SU-DHL-6 (cell line): ENCODE measurements at regions not wholly inside any gene's neighbourhood (a gene's known extent, or its start where the extent isn't known, plus 50 kb on each side); places are given as distances from the start of the nearest gene placed in this dataset.

Experiments used
- H2AFZ ChIP-seq: fragments of 200-600 bp; sonication (generic); 2 replicates; pipeline ENCODE4 v1.6.1; 2014; ENCODE audit warnings: low read depth, mild to moderate bottlenecking, moderate library complexity, mixed read lengths, antibody characterized with exemption, low read length; ENCODE audit not compliant: severe bottlenecking
- H3F3A ChIP-seq: fragments of 200-600 bp; shearing (Covaris generic); 2 replicates; pipeline ENCODE4 v1.6.0; 2016; ENCODE audit warnings: antibody characterized with exemption, mild to moderate bottlenecking; ENCODE audit not compliant: insufficient read depth
- H3K27ac ChIP-seq: fragments of 200-600 bp; sonication (generic); 2 replicates; pipeline ENCODE4 v1.5.1; 2016; ENCODE audit warnings: low read depth, mild to moderate bottlenecking, low read length, moderate library complexity, mixed read lengths
- H3K27me3 ChIP-seq: fragments of 200-600 bp; sonication (generic), shearing (Covaris generic); 2 replicates; pipeline ENCODE4 v1.6.0; 2014; ENCODE audit warnings: mild to moderate bottlenecking, low read length
- H3K36me3 ChIP-seq: fragments of 200-600 bp; sonication (generic); 2 replicates; pipeline ENCODE4 v1.6.1; 2014; ENCODE audit warnings: mild to moderate bottlenecking, low read length, mixed read lengths
- H3K4me2 ChIP-seq: fragments of 300-600, 200-600 bp; shearing (Covaris generic), sonication (generic); 2 replicates; pipeline ENCODE4 v1.6.0; 2014; ENCODE audit warnings: low read length, low read depth, mild to moderate bottlenecking; ENCODE audit not compliant: poor library complexity, severe bottlenecking
- H3K4me3 ChIP-seq: fragments of 200-600 bp; sonication (generic); 2 replicates; pipeline ENCODE4 v1.5.1; 2014; ENCODE audit warnings: antibody characterized with exemption, low read length, mild to moderate bottlenecking, mixed read lengths; ENCODE audit not compliant: insufficient read depth, poor library complexity, severe bottlenecking
- H3K79me2 ChIP-seq: fragments of 200-600 bp; sonication (generic); 2 replicates; pipeline ENCODE4 v1.6.1; 2014; ENCODE audit warnings: mild to moderate bottlenecking, low read length, moderate library complexity; ENCODE audit not compliant: insufficient read depth
- H3K9ac ChIP-seq: fragments of 200-600 bp; sonication (generic); 2 replicates; pipeline ENCODE4 v1.7.0; 2014; ENCODE audit warnings: mild to moderate bottlenecking, low read length
- H3K9me2 ChIP-seq: fragments of 200-600 bp; sonication (generic); replicated peaks from 2 replicates; pipeline ENCODE4 v1.6.1; 2014; ENCODE audit warnings: low read length; ENCODE audit not compliant: insufficient read depth
- H3K9me3 ChIP-seq: fragments of 200-600 bp; sonication (generic); 2 replicates; pipeline ENCODE4 v1.6.1; 2014; ENCODE audit warnings: low read length, mixed read lengths; ENCODE audit not compliant: insufficient read depth
- H4K20me1 ChIP-seq: fragments of 200-600 bp; sonication (generic); 2 replicates; pipeline ENCODE4 v1.6.1; 2014; ENCODE audit warnings: low read depth, mild to moderate bottlenecking, antibody characterized with exemption, low read length, moderate library complexity, mixed read lengths
- CTCF ChIP-seq: fragments of 200-600 bp; sonication (generic); IDR thresholded peaks from one replicate; pipeline ENCODE4 v1.5.1; 2017; ENCODE audit warnings: antibody characterized with exemption, mild to moderate bottlenecking, low read length, moderate library complexity; ENCODE audit not compliant: insufficient read depth, poor library complexity, severe bottlenecking
- EZH2phosphoT487 ChIP-seq: fragments of 200-600 bp; sonication (generic), shearing (Covaris generic); conservative IDR thresholded peaks from 2 replicates; pipeline ENCODE4 v1.6.1; 2018; ENCODE audit warnings: mild to moderate bottlenecking, antibody characterized with exemption, low read length, moderate library complexity, mixed read lengths

- Histone ChIP-seq H3K9ac (no peak overlapping the region), H3K9me2 (no peaks in the 10 kb centered on the region), H3K9me3 (peaks cover 17% of the 10 kb centered on the region; the same call in 1 of the 2 replicates), H3K27me3 (no peaks in the 10 kb centered on the region), H3K4me3 (no peak overlapping the region), H4K20me1 (no peaks in the 10 kb centered on the region), H3K4me2 (no peak overlapping the region), H3K27ac (no peak overlapping the region), H3K36me3 (no peaks in the 10 kb centered on the region), H3F3A (no peaks in the 10 kb centered on the region), H3K79me2 (no peaks in the 10 kb centered on the region), H2AFZ (no peak overlapping the region)
- TF ChIP-seq CTCF (no peak), EZH2phosphoT487 (no peak)
Measured at GRCh38 chr1:30089024-30089430, 634.4 kb downstream of the MATN1 start.

DNA sequence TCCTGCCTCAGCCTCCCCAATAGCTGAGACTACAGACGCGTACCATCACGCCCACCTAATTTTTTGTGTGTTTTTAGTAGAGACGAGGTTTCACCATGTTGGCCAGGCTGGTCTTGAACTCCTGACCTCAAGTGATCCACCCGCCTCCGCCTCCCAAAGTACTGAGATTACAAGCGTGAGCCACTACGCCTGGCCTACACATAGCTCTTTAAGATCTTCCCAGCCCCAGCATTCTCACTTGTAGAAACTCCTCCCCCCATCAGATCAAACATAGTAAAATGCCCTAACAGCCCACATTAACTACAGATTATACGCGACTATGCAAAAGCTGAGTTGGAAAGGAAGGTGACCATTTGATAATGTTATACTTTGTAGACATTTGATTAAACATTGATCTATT is 634.8 kb downstream of the MATN1 start:
- Histone ChIP-seq H4K20me1 (no peaks in the 10 kb centered on the region), H3K27ac (no peak overlapping the region), H3F3A (no peaks in the 10 kb centered on the region), H2AFZ (no peak overlapping the region), H3K79me2 (no peaks in the 10 kb centered on the region), H3K36me3 (no peaks in the 10 kb centered on the region), H3K9me2 (no peaks in the 10 kb centered on the region), H3K9me3 (peaks cover 17% of the 10 kb centered on the region; the same call in 1 of the 2 replicates), H3K9ac (no peak overlapping the region), H3K4me3 (no peak overlapping the region), H3K4me2 (no peak overlapping the region), H3K27me3 (no peaks in the 10 kb centered on the region)
- TF ChIP-seq EZH2phosphoT487 = no peak
- TF ChIP-seq CTCF = no peak

GRCh38 chr1:30087465-30087864 is 635.9 kb downstream of the MATN1 start:
- H3F3A ChIP-seq = no peaks in the 10 kb centered on the region
- no peaks in the 10 kb centered on the region for H4K20me1 ChIP-seq
- H3K4me2 ChIP-seq = no peak overlapping the region
- H3K4me3 ChIP-seq = no peak overlapping the region
- no peaks in the 10 kb centered on the region for H3K79me2 ChIP-seq
- no peak overlapping the region for H3K9ac ChIP-seq
- H3K36me3 ChIP-seq = no peaks in the 10 kb centered on the region
- H3K27me3 ChIP-seq = no peaks in the 10 kb centered on the region
- TF ChIP-seq CTCF (no peak), EZH2phosphoT487 (no peak)
- H2AFZ ChIP-seq = no peak overlapping the region
- no peaks in the 10 kb centered on the region for H3K9me2 ChIP-seq
- peaks cover 12% of the 10 kb centered on the region; the same call in 1 of the 2 replicates for H3K9me3 ChIP-seq
- H3K27ac ChIP-seq = no peak overlapping the region
